H1 (cell line): ENCODE measurements at regions not wholly inside any gene's neighbourhood (a gene's known extent, or its start where the extent isn't known, plus 50 kb on each side); places are given as distances from the start of the nearest gene placed in this dataset.

Experiments
- CTCF ChIA-PET: fragments of 300-600 bp; sonication (Branson Sonifier 250); formaldehyde crosslinking; loops from one replicate; lab custom pipeline; 2021; ENCODE audit not compliant: partially characterized antibody; lab: Charles Lee
- POLR2A ChIA-PET: fragments of 300-600 bp; sonication (Branson Sonifier 250); formaldehyde crosslinking; loops from one replicate; lab custom pipeline; 2021; ENCODE audit warnings: inconsistent platforms; ENCODE audit not compliant: partially characterized antibody; lab: Charles Lee
- DNase-seq, 2 experiments: peaks; one replicate each; pipeline versions ENCODE4 v3.0.0 to v3.0.0-alpha.2; 2010 to 2022; ENCODE audit warnings: low spot score in 2 of 2, low read depth in 1 of 2, mixed read lengths in 1 of 2
- FAIRE-seq: peaks from 2 replicates; lab custom pipeline; 2011; peaks lifted over from hg19 to GRCh38; lab: Jason Lieb, UNC
- H2AFZ ChIP-seq: 2 replicates; pipeline ENCODE4 v1.8.1; 2012; ENCODE audit warnings: low read length, inconsistent platforms
- H2AK5ac ChIP-seq: 2 replicates; pipeline ENCODE4 v1.6.1; 2013; ENCODE audit warnings: low read depth, low read length
- H2BK120ac ChIP-seq: replicated peaks from 2 replicates; pipeline ENCODE3; 2013; ENCODE audit warnings: low read depth, low read length, inconsistent platforms
- H2BK12ac ChIP-seq: 2 replicates; pipeline ENCODE4 v1.6.1; 2013; ENCODE audit warnings: low read depth, low read length
- H2BK15ac ChIP-seq: 2 replicates; pipeline ENCODE4 v1.6.1; 2013; ENCODE audit warnings: low read length
- H2BK20ac ChIP-seq: 2 replicates; pipeline ENCODE4 v1.6.1; 2013; ENCODE audit warnings: low read length
- H2BK5ac ChIP-seq: 2 replicates; pipeline ENCODE4 v1.6.1; 2013; ENCODE audit warnings: low read depth, low read length
- H3K14ac ChIP-seq: 2 replicates; pipeline ENCODE4 v1.6.1; 2013; ENCODE audit warnings: inconsistent platforms; ENCODE audit not compliant: insufficient read length
- H3K18ac ChIP-seq: 2 replicates; pipeline ENCODE4 v1.6.1; 2013; ENCODE audit warnings: low read length; ENCODE audit errors: extremely low read depth
- H3K23ac ChIP-seq: 2 replicates; pipeline ENCODE4 v1.6.1; 2013; ENCODE audit warnings: inconsistent platforms; ENCODE audit not compliant: insufficient read length
- H3K23me2 ChIP-seq: 2 replicates; pipeline ENCODE4 v1.6.1; 2013; ENCODE audit warnings: low read depth, low read length
- H3K27ac ChIP-seq: 2 replicates; pipeline ENCODE4 v1.6.1; 2011; ENCODE audit warnings: low read depth, low read length, inconsistent platforms
- H3K27me3 ChIP-seq, 4 experiments: replicated peaks in 1 of 4; 1 replicate in 1 of 4; 2 replicates in 3 of 4; pipeline versions ENCODE4 v1.6.1 to v1.8.1; 2011 to 2013; ENCODE audit warnings: low read length in 3 of 4, mild to moderate bottlenecking in 3 of 4, inconsistent platforms in 2 of 4, mixed read lengths in 2 of 4, moderate library complexity in 1 of 4; ENCODE audit not compliant: control insufficient read depth in 3 of 4, insufficient read depth in 3 of 4; ENCODE audit errors: extremely low read depth in 1 of 4
- H3K36me3 ChIP-seq, 4 experiments: 2 replicates each; pipeline versions ENCODE4 v1.6.1 to v1.8.1; 2011 to 2013; ENCODE audit warnings: mild to moderate bottlenecking in 4 of 4, low read length in 3 of 4, moderate library complexity in 2 of 4, control low read depth in 1 of 4, inconsistent platforms in 1 of 4; ENCODE audit not compliant: insufficient read depth in 4 of 4, control insufficient read depth in 2 of 4
- H3K4ac ChIP-seq: replicated peaks from 2 replicates; pipeline ENCODE3; 2013; ENCODE audit warnings: low read length, low read depth, mixed read lengths, inconsistent platforms; ENCODE audit not compliant: insufficient read length
- H3K4me1 ChIP-seq, 4 experiments: replicated peaks in 1 of 4; 1 replicate in 1 of 4; 2 replicates in 3 of 4; pipeline versions ENCODE4 v1.6.1 to v1.8.1; 2011 to 2013; ENCODE audit warnings: low read length in 3 of 4, inconsistent platforms in 2 of 4, mixed read lengths in 1 of 4; ENCODE audit not compliant: insufficient read depth in 4 of 4, control insufficient read depth in 3 of 4
- H3K4me2 ChIP-seq, 2 experiments: 2 replicates each; pipeline versions ENCODE4 v1.6.1 to v1.8.1; 2011 to 2013; ENCODE audit warnings: low read depth in 2 of 2, low read length in 2 of 2, control low read depth in 1 of 2, inconsistent platforms in 1 of 2, mild to moderate bottlenecking in 1 of 2; ENCODE audit not compliant: insufficient read depth in 1 of 2
- H3K4me3 ChIP-seq, 4 experiments: fragments of 200-600, 300-600 bp in 1 of 4; sonication (generic), shearing (Covaris generic), sonication (Bioruptor Twin) in 1 of 4; 2 replicates each; pipeline versions ENCODE4 v1.5.1 to v1.8.1; 2011 to 2016; ENCODE audit warnings: low read length in 4 of 4, low read depth in 3 of 4, control low read depth in 2 of 4, inconsistent platforms in 2 of 4, mild to moderate bottlenecking in 2 of 4, mixed read lengths in 1 of 4, moderate library complexity in 1 of 4; ENCODE audit not compliant: insufficient read depth in 2 of 4; ENCODE audit errors: extremely low read depth in 1 of 4
- H3K56ac ChIP-seq: replicated peaks from 2 replicates; pipeline ENCODE3; 2013; ENCODE audit warnings: low read depth, mild to moderate bottlenecking, mixed read lengths, low read length, inconsistent platforms; ENCODE audit not compliant: insufficient read length
- H3K79me1 ChIP-seq: 2 replicates; pipeline ENCODE4 v1.6.1; 2013; ENCODE audit warnings: low read depth, low read length, control low read depth
- H3K79me2 ChIP-seq, 2 experiments: 2 replicates each; pipeline versions ENCODE4 v1.6.1 to v1.8.1; 2012 to 2013; ENCODE audit warnings: low read length in 2 of 2, mild to moderate bottlenecking in 2 of 2, inconsistent platforms in 1 of 2; ENCODE audit not compliant: insufficient read depth in 2 of 2, control insufficient read depth in 1 of 2
- H3K9ac ChIP-seq, 4 experiments: replicated peaks in 1 of 4; 1 replicate in 1 of 4; 2 replicates in 3 of 4; pipeline versions ENCODE4 v1.6.1 to v1.8.1; 2011 to 2013; ENCODE audit warnings: low read depth in 3 of 4, low read length in 3 of 4, control low read depth in 2 of 4, mild to moderate bottlenecking in 2 of 4, moderate library complexity in 2 of 4, inconsistent platforms in 1 of 4; ENCODE audit errors: extremely low read depth in 1 of 4
- H3K9me3 ChIP-seq, 2 experiments: 2 replicates each; pipeline versions ENCODE4 v1.6.1 to v1.8.1; 2012 to 2013; ENCODE audit warnings: mild to moderate bottlenecking in 2 of 2, moderate library complexity in 2 of 2, control low read depth in 1 of 2, inconsistent platforms in 1 of 2, low read depth in 1 of 2, low read length in 1 of 2, mixed read lengths in 1 of 2; ENCODE audit not compliant: insufficient read depth in 2 of 2
- H4K20me1 ChIP-seq, 2 experiments: replicated peaks in 1 of 2; 2 replicates each; pipeline versions ENCODE3 to v1.8.1; 2011 to 2013; ENCODE audit warnings: inconsistent platforms in 2 of 2, low read length in 2 of 2, mild to moderate bottlenecking in 1 of 2; ENCODE audit not compliant: insufficient read depth in 2 of 2, control insufficient read depth in 1 of 2
- H4K5ac ChIP-seq: 2 replicates; pipeline ENCODE4 v1.6.1; 2013; ENCODE audit warnings: low read length, low read depth, mixed read lengths, inconsistent platforms; ENCODE audit not compliant: insufficient read length
- H4K8ac ChIP-seq: 2 replicates; pipeline ENCODE4 v1.8.0; 2013; ENCODE audit warnings: mild to moderate bottlenecking, moderate library complexity, low read length, inconsistent platforms; ENCODE audit not compliant: insufficient read depth; ENCODE audit errors: extremely low read depth
- H4K91ac ChIP-seq: replicated peaks from 2 replicates; pipeline ENCODE3; 2013; ENCODE audit warnings: low read length, mixed read lengths, inconsistent platforms; ENCODE audit not compliant: insufficient read length
- WGBS, 2 experiments: shearing (Covaris generic) in 1 of 2; methylation state at CpG; one replicate each; pipeline versions ENCODE4 v1.1.6 to v1.1.7; 2013 to 2015; ENCODE audit warnings: low lambda C conversion rate in 2 of 2, mixed read lengths in 2 of 2, inconsistent platforms in 1 of 2, low coverage in 1 of 2, missing lambda C conversion rate in 1 of 2; ENCODE audit not compliant: insufficient replicate concordance in 2 of 2, insufficient coverage in 1 of 2, insufficient read length in 1 of 2; ENCODE audit errors: extremely low coverage in 1 of 2, missing lambda C conversion rate in 1 of 2; 5-methylcytosine and 5-hydroxymethylcytosine counted together
- TF ChIP-seq, protein P1 (sequence below): fragments of 300-600 bp; sonication (generic); IDR thresholded peaks from 2 replicates; pipeline ENCODE4 v1.7.1; 2012; ENCODE audit warnings: low read length, moderate library complexity, mild to moderate bottlenecking, inconsistent platforms; ENCODE audit not compliant: insufficient replicate concordance

DNA sequence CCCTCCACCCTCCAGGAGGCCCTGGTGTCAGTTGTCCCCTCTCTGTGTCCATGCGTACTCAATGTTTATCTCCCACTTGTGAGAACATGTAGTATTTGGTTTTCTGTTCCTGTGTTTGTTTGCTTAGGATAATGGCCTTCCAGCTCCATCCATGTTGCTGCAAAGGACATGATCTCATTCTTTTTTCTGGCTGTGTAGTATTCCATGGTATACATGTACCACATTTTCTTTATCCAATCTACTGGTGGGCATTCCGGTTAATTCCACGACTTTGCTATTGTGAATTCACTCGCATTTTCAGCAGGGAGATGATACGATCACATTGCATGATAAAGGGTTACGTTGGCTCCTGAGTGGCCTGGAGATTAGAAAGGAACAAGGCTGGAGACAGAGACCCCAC lies 286.2 kb downstream of the FOXL1 start:
- Histone ChIP-seq H3K4me3 (no peak overlapping the region), H3K27me3 (no peaks in the 10 kb centered on the region), H3K79me1 (no peaks in the 10 kb centered on the region), H3K9me3 (peaks cover 0 to 11% of the 10 kb centered on the region in 2 experiments; a peak in 2 of 4 replicates), H4K91ac (no peak overlapping the region), H3K18ac (no peak overlapping the region), H3K14ac (no peak overlapping the region), H3K23ac (no peak overlapping the region), H2BK5ac (no peak overlapping the region), H3K4ac (no peak overlapping the region), H3K56ac (no peak overlapping the region), H2BK15ac (no peak overlapping the region), H2BK20ac (no peak overlapping the region), H3K9ac (no peak overlapping the region), H3K4me2 (no peak overlapping the region), H2BK120ac (no peak overlapping the region), H2AFZ (no peak overlapping the region), H3K36me3 (no peaks in the 10 kb centered on the region), H3K79me2 (no peaks in the 10 kb centered on the region), H4K20me1 (no peaks in the 10 kb centered on the region), H3K4me1 (no peaks in the 10 kb centered on the region), H4K8ac (no peak overlapping the region), H3K27ac (no peak overlapping the region), H2BK12ac (no peak overlapping the region), H2AK5ac (no peak overlapping the region), H4K5ac (no peak overlapping the region), H3K23me2 (peaks cover 14% of the 10 kb centered on the region; the same call in 1 of the 2 replicates)
- WGBS, 2 experiments: 94% methylated on average over 6 of the region's 6 CpGs; no CpG with 5 or more reads in 1 of the 2 experiments
- no peak for FAIRE-seq
- ChIA-PET POLR2A (no interaction called here), CTCF (no interaction called here)
- DNase-seq: no peak
- TF ChIP-seq, protein P1, sequence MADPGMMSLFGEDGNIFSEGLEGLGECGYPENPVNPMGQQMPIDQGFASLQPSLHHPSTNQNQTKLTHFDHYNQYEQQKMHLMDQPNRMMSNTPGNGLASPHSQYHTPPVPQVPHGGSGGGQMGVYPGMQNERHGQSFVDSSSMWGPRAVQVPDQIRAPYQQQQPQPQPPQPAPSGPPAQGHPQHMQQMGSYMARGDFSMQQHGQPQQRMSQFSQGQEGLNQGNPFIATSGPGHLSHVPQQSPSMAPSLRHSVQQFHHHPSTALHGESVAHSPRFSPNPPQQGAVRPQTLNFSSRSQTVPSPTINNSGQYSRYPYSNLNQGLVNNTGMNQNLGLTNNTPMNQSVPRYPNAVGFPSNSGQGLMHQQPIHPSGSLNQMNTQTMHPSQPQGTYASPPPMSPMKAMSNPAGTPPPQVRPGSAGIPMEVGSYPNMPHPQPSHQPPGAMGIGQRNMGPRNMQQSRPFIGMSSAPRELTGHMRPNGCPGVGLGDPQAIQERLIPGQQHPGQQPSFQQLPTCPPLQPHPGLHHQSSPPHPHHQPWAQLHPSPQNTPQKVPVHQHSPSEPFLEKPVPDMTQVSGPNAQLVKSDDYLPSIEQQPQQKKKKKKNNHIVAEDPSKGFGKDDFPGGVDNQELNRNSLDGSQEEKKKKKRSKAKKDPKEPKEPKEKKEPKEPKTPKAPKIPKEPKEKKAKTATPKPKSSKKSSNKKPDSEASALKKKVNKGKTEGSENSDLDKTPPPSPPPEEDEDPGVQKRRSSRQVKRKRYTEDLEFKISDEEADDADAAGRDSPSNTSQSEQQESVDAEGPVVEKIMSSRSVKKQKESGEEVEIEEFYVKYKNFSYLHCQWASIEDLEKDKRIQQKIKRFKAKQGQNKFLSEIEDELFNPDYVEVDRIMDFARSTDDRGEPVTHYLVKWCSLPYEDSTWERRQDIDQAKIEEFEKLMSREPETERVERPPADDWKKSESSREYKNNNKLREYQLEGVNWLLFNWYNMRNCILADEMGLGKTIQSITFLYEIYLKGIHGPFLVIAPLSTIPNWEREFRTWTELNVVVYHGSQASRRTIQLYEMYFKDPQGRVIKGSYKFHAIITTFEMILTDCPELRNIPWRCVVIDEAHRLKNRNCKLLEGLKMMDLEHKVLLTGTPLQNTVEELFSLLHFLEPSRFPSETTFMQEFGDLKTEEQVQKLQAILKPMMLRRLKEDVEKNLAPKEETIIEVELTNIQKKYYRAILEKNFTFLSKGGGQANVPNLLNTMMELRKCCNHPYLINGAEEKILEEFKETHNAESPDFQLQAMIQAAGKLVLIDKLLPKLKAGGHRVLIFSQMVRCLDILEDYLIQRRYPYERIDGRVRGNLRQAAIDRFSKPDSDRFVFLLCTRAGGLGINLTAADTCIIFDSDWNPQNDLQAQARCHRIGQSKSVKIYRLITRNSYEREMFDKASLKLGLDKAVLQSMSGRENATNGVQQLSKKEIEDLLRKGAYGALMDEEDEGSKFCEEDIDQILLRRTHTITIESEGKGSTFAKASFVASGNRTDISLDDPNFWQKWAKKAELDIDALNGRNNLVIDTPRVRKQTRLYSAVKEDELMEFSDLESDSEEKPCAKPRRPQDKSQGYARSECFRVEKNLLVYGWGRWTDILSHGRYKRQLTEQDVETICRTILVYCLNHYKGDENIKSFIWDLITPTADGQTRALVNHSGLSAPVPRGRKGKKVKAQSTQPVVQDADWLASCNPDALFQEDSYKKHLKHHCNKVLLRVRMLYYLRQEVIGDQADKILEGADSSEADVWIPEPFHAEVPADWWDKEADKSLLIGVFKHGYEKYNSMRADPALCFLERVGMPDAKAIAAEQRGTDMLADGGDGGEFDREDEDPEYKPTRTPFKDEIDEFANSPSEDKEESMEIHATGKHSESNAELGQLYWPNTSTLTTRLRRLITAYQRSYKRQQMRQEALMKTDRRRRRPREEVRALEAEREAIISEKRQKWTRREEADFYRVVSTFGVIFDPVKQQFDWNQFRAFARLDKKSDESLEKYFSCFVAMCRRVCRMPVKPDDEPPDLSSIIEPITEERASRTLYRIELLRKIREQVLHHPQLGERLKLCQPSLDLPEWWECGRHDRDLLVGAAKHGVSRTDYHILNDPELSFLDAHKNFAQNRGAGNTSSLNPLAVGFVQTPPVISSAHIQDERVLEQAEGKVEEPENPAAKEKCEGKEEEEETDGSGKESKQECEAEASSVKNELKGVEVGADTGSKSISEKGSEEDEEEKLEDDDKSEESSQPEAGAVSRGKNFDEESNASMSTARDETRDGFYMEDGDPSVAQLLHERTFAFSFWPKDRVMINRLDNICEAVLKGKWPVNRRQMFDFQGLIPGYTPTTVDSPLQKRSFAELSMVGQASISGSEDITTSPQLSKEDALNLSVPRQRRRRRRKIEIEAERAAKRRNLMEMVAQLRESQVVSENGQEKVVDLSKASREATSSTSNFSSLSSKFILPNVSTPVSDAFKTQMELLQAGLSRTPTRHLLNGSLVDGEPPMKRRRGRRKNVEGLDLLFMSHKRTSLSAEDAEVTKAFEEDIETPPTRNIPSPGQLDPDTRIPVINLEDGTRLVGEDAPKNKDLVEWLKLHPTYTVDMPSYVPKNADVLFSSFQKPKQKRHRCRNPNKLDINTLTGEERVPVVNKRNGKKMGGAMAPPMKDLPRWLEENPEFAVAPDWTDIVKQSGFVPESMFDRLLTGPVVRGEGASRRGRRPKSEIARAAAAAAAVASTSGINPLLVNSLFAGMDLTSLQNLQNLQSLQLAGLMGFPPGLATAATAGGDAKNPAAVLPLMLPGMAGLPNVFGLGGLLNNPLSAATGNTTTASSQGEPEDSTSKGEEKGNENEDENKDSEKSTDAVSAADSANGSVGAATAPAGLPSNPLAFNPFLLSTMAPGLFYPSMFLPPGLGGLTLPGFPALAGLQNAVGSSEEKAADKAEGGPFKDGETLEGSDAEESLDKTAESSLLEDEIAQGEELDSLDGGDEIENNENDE: no peak
